Endothelial cell of umbilical vein (primary cell): ENCODE measurements at regions not wholly inside any gene's neighbourhood (a gene's known extent, or its start where the extent isn't known, plus 50 kb on each side); places are given as distances from the start of the nearest gene placed in this dataset.

Experiments used
- CTCF ChIP-seq, 2 donors: IDR thresholded peaks; 1 replicate in 1 of 2; 2 replicates in 1 of 2; pipeline ENCODE4 v1.5.1; 2011; ENCODE audit warnings: low read length in 2 of 2, mild to moderate bottlenecking in 2 of 2, moderate library complexity in 2 of 2, control low read depth in 1 of 2, inconsistent platforms in 1 of 2, low read depth in 1 of 2; ENCODE audit not compliant: insufficient read depth in 1 of 2; ENCODE audit errors: extremely low read depth in 1 of 2
- POLR2AphosphoS5 ChIP-seq: IDR thresholded peaks from 2 replicates; pipeline ENCODE4 v1.6.1; 2012; ENCODE audit warnings: low read depth, mild to moderate bottlenecking, control low read depth, low read length, moderate library complexity; ENCODE audit not compliant: insufficient read depth

DNA sequence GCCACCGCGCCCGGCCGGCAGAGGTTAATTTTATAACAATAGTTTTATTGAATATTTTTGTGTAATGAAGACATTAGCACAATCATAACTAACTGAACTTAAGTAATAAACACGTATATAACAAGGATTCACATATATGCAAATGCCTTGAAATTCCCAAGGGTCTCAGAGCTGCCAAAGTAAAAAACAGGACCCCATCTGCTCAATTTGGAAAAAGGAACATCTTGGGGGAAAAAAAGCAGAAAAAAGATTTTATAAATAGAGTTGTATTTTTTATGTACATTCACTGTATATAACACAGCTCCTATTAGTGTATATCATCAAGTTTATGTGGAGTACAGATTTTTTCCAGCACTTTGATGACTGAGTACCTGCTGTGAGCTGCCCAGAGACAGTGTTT is 366.7 kb downstream of the BRINP1 start:
- no peak for TF ChIP-seq POLR2AphosphoS5
- no peak for TF ChIP-seq CTCF (IDR thresholded peaks at IDR 0.05; ENCODE audit: extremely low read depth in 1 of 2, insufficient read depth in 1 of 2, low read depth in 1 of 2, low read length in 2 of 2)
